ENCODE measurements at regions not wholly inside any gene's neighbourhood (a gene's known extent, or its start where the extent isn't known, plus 50 kb on each side); places are given as distances from the start of the nearest gene placed in this dataset.

GRCh38 chr13:111616203-111616602 is 295.8 kb downstream of the TEX29 start:
- TF ChIP-seq CTCF (IDR thresholded peaks at IDR 0.05) (no peak), EZH2phosphoT487 (IDR thresholded peaks at IDR 0.05) (no peak)
